ENCODE measurements at regions not wholly inside any gene's neighbourhood (a gene's known extent, or its start where the extent isn't known, plus 50 kb on each side); places are given as distances from the start of the nearest gene placed in this dataset.

DNA sequence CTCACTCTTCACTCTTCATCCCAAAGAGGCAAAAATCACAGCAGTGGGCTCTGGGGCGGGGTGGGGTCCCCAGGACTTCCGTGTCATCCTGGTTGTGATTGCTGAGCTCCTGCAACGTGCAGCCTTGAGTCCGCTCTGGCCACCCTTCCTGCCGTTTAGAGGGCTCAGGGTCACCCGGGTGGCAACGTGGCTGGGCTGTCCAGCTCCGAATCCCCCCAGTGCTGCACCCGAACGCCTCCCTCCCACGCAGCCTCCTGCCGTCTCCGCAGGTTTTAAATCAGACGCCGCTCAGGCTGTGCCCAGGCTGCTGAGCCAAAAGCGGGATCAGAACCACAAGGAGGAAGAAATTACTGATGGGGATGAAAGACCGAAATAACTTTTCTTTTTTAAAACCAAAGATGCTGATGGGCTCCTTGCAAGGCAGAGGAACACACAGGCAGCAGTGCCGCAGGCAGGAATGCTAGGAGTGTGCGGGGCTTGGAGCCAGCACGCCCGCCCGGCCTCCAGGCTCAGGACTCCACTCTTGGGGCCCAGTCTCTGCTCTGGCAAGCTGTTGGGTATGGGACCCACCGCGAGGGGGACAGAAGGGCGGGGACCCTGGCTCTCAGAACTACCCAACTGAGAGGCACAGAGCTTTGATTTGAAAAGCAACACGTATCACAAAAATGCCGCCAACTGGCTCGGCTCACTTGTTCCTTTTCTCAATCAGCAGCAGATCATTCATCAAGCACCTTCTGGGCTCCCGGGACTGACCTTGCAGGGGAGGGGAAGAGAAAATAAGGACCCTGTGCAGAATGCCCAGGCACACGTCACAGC is 313.0 kb downstream of the CTTN start:
- FAIRE-seq (no peak), DNase-seq (ENCODE audit: insufficient read length, low spot score) (no peak)
- TF ChIP-seq POLR2A (IDR thresholded peaks at IDR 0.05; ENCODE audit: low read depth, low read length), result no peak

DNA sequence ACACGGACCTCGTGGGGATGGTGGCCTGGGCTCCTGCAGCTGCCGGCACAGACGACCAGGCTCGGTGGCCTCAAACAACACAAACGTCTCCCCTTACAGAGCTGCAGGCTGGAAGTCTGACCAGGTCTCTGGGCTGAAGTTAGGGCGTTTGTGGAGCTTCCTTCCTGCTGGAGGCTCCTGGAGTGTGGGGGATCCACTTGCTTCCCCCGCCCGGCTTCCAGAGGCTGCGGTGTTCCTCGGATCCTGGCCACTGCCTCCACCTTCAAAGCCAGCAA is 313.5 kb downstream of the CTTN start:
- TF ChIP-seq POLR2A (IDR thresholded peaks at IDR 0.05; ENCODE audit: low read depth, low read length), result no peak
- DNase-seq (ENCODE audit: insufficient read length, low spot score), result no peak
- no peak for FAIRE-seq

DNA sequence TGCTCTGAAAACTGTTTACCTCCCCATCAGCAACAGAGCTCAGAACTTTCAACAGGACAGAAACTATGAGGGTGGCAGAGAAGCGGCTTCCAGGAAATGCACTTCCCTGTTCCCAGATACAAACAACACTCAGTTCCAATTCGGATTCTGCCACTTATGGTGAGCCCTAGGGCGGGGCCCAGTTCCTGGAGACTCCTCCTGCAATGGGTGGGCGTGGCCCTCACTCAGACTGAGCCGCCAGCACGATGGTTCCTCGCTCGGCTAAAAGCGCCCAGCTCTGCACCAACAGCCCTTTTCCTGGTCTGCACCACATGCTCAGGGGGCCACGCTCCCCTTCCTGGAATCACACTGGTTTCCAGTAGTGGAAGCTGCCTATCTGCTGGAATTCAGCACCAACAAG is 314.1 kb downstream of the CTTN start:
- TF ChIP-seq POLR2A (IDR thresholded peaks at IDR 0.05; ENCODE audit: low read depth, low read length), result no peak
- no peak for DNase-seq (ENCODE audit: insufficient read length, low spot score)
- FAIRE-seq, result no peak

DNA sequence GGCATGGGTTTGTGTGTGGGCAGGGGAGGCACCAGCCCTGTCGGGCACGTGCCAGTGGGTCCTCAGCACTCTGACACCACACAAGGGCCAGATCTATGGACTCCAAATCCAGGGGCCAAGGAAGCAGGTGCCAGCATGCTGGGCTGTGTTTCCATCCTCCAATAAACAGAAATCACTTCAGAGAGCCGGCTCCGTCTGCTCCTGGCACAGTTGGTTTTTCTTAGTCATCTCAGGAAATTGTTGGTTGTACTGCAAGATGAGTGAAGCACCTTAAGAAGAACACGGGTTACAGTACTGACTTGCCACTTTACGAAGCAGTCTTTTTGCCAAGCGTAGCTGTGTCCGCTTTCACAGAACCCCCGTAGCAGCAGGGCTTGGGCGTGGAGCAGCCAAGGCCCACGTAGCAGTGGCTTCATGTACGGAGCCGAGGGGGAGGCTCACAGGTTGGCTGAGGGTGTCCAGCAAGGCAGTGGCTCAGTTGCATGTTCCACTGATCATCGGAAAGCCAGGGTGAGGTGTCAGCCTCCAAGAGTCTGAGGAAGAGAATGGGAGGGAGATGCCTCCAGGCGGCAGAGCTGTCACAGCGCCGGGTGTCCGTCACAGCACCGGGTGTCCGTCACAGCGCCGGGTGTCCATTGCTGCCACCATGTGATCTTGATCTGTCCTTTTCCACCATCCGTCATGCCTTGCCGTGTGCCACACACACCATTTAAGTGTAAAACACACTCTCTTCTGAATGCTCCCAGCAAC is 314.9 kb downstream of the CTTN start:
- no peak for FAIRE-seq
- DNase-seq (ENCODE audit: insufficient read length, low spot score), result no peak
- TF ChIP-seq POLR2A (IDR thresholded peaks at IDR 0.05; ENCODE audit: low read depth, low read length), result no peak

DNA sequence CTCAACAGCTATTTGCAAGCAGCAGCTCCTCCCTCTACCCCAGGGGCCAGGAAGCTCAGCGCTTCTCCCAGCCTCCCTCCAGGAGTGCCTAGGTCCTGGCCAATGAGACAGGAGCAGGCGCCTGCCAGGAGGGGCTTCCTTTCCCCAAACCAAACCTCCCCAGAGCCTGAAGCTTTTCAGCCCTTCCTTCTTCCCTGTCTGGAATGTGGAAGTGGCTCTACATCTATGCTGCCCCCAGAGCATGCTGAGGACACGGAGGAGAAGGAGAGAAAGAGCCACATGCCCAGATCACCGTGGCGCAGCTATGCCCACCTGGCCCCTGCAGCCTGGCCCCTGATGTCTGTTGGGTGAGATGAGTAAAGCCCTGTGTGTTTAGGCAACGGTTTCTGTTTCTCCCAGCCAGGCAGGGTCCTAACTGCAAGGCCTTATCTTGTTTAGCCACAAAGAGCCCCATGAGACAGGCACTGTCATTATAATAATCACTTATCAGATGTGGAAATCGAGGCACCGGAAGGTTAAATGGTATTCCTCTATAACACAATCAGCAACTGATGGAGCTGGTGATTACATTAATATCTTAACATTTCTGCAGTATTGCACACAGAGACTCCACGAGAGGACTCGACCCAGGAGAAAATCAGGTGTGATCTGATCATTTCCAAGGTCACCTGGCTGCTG is 315.8 kb downstream of the CTTN start:
- TF ChIP-seq POLR2A (IDR thresholded peaks at IDR 0.05; ENCODE audit: low read depth, low read length), result no peak
- DNase-seq (ENCODE audit: insufficient read length, low spot score) (no peak), FAIRE-seq (no peak)

DNA sequence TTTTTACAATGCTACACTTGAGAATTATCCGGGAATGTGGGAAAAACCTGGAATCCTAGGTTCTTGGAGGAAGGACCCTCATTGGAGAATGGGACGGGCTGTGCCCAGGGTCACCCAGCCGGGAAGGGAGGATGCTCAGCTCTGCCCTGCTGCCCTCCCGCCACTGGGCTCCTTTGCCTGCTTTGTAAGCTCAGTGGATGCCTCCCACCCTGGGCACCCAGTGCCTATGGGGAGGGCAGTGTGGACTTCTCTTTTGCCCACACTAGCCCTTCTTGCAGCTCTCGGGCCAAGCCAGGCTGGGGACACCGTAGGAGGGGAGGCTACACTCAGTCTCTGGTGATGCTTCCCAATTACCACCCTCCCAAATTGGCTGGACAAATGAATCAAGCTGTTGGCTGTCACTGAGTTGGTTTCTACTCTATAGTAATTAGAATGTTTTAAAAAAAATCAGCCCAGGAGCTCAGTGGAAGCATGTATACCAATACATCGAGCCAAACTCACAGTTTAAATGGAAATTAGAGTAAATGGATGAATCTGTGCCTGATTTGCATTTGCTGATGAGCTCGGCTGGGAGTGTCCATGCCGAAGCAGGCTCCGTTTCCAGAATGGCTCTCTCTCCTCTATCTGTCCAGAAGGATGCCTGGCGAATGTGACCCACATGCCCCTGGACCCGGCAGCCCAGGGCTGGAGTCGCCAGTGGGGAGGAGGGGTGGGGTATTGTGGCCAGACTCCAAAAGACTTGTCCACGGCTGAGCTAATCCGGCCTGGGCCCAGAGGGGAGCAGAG is 317.0 kb downstream of the CTTN start:
- no peak for TF ChIP-seq POLR2A (IDR thresholded peaks at IDR 0.05; ENCODE audit: low read depth, low read length)
- FAIRE-seq (no peak), DNase-seq (ENCODE audit: insufficient read length, low spot score) (no peak)

DNA sequence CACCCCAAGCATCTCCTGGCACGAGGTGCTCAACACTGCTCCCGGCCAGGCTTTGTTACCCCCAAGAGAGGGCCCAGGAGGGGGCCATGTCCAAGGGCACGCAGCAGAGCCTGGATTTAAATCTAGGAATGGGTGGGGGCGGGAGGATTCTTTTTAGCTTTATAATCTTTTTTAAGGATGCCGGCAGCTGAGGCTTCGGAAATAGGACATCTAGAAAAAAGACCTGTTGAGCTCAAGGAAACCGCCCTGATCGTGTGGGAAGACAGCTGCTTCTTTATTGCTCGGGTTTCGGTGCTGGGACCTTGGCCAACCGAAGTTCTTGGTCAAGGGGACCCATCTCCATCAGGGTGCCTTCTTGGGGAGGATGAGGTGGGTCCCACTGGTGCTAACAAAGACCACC is 317.9 kb downstream of the CTTN start:
- DNase-seq (ENCODE audit: insufficient read length, low spot score), result no peak
- TF ChIP-seq POLR2A (IDR thresholded peaks at IDR 0.05; ENCODE audit: low read depth, low read length), result no peak
- FAIRE-seq, result no peak

DNA sequence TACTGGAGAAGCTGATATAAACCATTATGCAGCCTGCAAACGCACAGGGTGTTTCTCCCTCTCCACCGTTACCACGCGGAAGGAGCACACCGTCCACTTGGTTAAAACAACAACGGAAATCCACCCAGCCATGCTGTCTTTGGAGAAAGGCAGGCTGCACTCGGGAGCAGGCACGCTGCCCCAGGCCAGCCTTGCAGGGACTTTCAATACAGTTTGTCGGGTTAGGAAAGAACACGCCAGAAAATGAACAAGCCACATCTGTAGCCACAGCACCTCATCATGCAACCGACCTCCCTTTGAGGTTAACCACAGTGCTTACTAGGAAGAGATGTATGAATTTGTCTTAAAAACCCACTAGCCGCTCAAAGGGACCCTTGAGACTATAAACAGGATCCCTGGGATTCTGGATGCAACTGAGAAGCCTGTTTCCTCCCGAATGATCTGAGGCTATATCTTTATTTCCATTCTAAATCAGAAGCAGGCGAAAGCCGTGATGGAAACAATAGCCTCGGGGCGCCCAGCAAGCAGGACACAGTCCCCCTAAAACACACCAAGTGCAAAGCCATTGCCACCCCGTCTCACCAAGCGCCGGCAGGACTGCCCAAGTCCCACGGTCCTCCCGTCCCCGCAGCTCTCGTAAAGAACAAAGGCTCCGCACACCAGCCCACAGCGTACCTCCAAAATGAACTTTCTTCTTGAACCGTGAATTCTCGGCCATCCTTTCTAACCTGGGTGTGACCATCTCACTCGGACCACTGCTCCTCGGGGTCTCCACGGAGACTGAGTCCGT is 318.9 kb downstream of the CTTN start:
- FAIRE-seq (no peak), DNase-seq (ENCODE audit: insufficient read length, low spot score) (no peak)
- no peak for TF ChIP-seq POLR2A (IDR thresholded peaks at IDR 0.05; ENCODE audit: low read depth, low read length)

DNA sequence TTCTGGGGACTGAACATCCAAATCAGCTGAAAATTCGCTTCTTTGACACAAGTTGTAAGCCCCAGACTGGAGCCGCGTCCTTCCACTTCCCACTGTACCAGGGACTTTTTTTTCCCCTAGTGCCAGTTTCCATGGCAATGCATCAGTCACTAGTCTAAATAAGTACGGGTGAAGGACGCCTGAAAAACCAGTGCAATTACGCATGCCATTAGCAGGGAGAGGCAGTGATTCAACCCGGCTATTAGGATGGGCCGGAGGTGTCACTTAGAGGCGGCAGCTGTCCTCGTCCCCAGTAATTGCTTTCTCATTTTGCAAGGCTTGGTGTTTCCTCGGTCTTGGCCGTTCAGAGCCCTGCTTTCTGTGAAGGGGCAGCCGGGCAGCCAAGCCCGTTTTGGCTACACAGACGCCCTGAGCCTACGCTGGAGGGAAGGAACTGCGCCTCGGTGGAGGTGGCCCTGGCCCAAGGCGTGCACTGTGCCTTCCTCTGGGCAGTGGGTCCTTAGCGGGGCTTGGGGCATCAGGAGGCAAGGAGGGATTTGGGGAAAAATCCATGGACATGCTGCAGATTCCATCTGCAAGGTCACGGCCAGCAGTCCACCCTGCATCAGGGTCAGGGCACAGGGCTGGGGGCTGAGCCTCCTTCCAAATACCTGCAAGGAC is 319.7 kb downstream of the CTTN start:
- FAIRE-seq, result no peak
- TF ChIP-seq POLR2A (IDR thresholded peaks at IDR 0.05; ENCODE audit: low read depth, low read length), result no peak
- no peak for DNase-seq (ENCODE audit: insufficient read length, low spot score)

DNA sequence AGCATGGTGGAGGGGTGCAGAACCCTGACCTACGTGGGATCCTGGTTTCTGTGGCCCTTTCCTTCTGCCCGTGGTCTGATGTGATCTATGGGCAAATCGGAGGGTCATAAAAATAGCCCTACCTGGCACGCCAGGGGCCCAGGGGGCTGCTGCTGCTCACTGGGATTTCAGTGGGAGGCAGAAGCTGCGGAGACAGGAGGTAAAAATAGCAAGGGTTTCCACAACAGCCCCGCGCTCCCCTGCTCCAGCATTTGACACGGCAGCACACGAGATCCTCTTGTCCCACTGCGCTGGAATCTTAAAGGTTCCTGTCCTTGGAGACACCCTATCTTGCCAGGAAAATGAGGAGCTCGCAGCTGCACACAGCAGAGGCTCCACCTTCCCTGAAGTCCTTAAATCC is 321.2 kb downstream of the CTTN start:
- no peak for TF ChIP-seq POLR2A (IDR thresholded peaks at IDR 0.05; ENCODE audit: low read depth, low read length)
- no peak for FAIRE-seq
- DNase-seq (ENCODE audit: insufficient read length, low spot score), result no peak

DNA sequence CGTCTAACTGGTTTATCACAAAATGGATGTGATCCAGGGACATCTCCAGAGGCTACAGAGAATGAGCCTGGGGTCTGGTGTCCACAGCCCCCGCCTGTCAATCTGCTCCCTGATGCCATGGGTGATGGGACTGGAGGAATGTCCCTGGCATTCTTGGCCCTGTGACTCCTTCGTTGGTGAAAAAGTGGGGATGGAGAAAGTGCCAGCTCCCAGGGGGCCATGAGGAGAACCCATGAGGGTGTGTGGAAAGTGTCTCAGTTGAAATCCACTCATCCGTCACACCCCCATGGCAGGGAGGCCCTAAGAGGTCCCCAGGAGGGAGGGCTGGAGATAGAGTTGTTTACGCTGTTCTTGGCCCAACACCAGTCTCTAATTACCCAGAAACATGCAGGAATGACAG is 322.0 kb downstream of the CTTN start:
- TF ChIP-seq POLR2A (IDR thresholded peaks at IDR 0.05; ENCODE audit: low read depth, low read length), result no peak
- no peak for DNase-seq (ENCODE audit: insufficient read length, low spot score)
- FAIRE-seq, result no peak

DNA sequence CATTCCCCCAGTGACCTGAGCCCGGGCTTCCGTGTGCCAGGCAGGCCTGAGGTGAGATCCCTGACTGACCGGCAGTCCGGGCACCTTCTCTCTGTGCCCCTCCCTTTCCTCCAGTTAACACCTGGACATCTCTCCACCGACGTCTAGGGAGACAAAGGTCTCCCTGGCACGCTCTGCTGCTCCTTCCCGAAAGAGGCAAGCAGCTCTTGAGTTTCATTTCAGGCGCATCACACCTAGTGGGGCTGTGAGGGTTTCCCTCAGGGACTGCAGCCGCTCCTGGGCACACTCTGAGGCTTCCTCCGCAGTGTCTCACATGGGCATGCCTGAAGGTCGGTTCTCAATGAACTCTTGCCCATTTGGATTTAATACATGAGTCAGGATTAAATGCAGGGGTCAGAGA is 322.7 kb downstream of the CTTN start:
- no peak for DNase-seq (ENCODE audit: insufficient read length, low spot score)
- no peak for TF ChIP-seq POLR2A (IDR thresholded peaks at IDR 0.05; ENCODE audit: low read depth, low read length)
- FAIRE-seq, result no peak

DNA sequence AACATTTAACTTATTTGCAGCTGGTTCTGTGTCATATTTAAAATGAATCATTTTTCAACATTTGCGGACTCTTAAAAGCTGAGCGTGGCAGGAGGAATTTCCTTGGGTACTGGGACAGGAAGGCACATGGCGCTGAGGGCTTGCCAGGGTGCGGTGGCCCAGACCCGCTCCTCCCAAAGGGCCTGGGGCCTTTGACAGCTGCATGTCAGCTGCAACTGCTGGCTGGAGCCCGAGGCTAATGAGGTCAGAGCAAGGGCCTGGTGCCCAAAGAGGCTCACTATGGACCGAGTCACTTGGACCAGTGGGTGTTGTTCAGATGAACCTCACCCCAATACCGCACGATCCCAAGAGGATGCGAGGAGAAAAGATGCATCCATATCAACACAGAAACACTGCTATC is 326.9 kb downstream of the CTTN start:
- no peak for TF ChIP-seq POLR2A (IDR thresholded peaks at IDR 0.05; ENCODE audit: low read depth, low read length)
- DNase-seq (ENCODE audit: insufficient read length, low spot score), result no peak
- FAIRE-seq, result no peak
